AG08396 (cell line): ENCODE measurements at regions not wholly inside any gene's neighbourhood (a gene's known extent, or its start where the extent isn't known, plus 50 kb on each side); places are given as distances from the start of the nearest gene placed in this dataset.

ENCODE experiments used
- DNase-seq: peaks from one replicate; pipeline ENCODE4 v3.0.0; 2012; ENCODE audit warnings: low spot score, mixed read lengths

- no peak for DNase-seq
Measured at GRCh38 chr14:49228552-49228951, 357.6 kb downstream of the RPS29 start.

- no peak for DNase-seq
Measured at GRCh38 chr14:49221316-49221715, 364.9 kb downstream of the RPS29 start.

- DNase-seq, result no peak
Measured at GRCh38 chr14:49220492-49220891, 365.7 kb downstream of the RPS29 start.

DNA sequence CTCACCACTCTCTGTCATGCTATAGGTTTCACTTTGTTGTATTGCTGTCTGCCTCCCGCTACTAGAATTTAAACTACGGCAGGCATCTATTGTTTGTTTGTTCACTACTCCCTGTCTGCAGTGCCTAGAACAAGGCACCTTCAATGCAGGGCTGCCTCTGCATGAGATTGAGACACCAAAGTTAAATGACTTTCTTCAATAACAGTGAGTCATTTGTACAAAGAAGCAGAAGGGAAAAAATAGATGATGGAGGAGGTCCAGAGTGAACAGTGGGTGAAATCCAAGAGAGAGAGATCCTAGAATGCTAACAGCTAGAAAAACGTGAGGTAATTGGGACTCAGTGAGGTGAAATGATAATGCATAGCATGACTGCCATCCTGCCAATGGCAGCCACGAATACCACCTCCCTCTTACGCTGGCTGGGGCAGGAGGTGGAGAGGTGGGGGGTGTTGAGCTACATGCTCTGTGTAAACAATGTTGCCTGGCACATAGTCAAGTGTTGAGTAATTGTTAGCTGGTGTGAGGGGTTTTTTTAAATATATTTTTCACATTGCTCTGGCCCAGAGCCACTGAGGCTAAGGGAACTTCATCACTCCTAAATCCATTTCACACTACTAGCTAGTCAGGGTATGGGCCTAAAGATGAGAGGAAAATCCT, 367.6 kb downstream of the RPS29 start:
- no peak for DNase-seq

DNA sequence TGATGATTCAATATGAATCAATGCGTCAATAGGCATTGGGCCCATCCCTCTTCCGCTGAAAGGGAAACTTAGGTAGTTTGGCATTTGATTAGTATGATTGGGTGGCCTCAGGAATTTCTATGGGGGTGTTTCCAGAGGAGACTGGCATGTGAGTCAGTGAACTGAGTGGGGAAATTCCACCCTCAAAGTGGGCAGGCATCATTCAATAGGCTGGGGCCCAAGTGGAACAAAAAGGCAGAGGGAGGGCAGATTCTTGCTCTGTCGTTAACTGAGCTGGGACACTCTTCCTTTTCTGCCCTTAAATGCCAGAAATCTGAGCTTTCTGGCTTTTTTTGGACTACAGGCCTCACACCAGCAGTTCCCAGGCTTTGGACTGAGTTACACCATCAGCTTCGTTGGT, 373.5 kb downstream of the RPS29 start:
- no peak for DNase-seq

DNA sequence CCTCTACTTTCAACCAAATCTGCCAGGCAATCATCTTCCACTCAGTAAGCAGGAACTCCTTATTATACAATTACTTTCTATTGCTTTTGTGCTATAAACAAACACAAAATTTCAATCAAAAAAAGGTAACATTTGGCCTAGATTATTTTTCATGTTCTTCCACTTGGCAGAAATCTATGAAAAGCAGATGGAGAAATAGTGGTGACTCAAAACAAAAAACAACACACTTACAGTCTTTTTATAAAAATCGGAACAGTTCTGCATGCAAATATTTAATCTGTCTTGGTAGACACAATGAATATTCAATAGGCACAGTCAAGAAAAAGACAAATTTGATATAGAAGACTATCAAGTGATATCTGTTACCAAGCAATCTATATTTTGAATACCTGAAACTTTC, 376.8 kb downstream of the RPS29 start:
- DNase-seq, result no peak

- DNase-seq, result no peak
Measured at GRCh38 chr14:49206828-49207227, 379.4 kb downstream of the RPS29 start.

GRCh38 chr14:49203676-49204075, 382.5 kb downstream of the RPS29 start:
- DNase-seq, result no peak

DNA sequence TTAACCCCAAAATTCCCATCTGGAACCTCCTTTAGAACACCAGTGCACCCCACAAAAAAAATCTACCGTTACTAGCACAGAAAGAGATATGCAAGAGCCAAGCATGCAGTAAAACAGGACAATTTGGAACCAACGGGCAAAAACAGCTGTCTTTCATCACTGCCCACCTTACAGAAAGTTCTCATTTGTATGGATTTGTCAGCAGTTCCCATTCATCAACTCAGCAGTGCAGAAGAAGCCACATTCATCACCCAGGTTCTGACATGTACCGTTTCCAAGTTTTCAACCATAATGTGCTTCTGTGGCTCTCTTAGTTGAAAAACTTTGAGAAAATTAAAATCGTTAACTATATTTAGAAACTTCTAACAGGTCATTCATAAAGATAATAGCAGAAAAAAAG, 387.0 kb downstream of the RPS29 start:
- DNase-seq, result no peak

GRCh38 chr14:49196327-49196726, 389.9 kb downstream of the RPS29 start:
- DNase-seq, result no peak

DNA sequence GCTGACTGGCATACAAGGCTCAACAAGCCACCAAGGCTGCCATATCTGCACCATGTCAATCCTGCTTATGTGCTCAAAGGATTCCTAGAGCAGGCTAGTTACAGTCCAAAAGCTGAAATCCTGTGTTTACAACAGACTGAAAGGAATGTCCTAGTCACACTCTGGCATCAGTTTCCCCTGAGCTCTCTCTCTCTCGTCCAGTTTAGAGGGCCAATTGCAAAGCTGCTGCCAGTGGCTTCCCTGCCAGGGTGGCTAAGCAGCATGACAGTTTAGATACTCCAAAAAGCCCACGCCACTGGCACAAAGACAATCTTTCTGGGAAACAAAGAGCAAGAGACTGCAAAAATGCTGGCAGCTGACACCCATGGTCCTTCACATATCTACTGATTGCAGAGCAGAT, 392.1 kb downstream of the RPS29 start:
- no peak for DNase-seq

GRCh38 chr14:49193332-49194065, 392.7 kb downstream of the RPS29 start:
- DNase-seq, result no peak

- DNase-seq, result no peak
Measured at GRCh38 chr14:49191380-49191779, 394.8 kb downstream of the RPS29 start.

- no peak for DNase-seq
Measured at GRCh38 chr14:49189375-49189774, 396.8 kb downstream of the RPS29 start.

DNA sequence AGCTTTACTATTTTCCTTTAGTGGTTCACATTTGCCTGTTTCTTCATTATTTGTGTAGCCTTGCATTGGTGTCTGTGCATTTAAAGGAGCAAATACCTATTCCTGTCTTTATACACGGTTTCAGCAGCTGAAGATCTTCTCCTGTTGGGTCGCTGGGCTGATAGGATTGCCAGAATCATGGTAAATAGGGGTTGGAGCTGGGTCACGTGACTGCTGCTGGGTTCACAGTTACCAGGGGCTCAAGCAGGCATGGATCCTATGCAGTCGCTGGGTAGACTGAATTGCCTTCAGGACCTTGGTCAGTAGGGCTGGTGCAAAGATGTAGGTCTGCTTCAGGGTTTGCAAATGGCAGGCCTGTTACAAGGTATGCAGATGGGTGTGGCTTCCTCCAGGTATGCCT, 398.4 kb downstream of the RPS29 start:
- no peak for DNase-seq

DNA sequence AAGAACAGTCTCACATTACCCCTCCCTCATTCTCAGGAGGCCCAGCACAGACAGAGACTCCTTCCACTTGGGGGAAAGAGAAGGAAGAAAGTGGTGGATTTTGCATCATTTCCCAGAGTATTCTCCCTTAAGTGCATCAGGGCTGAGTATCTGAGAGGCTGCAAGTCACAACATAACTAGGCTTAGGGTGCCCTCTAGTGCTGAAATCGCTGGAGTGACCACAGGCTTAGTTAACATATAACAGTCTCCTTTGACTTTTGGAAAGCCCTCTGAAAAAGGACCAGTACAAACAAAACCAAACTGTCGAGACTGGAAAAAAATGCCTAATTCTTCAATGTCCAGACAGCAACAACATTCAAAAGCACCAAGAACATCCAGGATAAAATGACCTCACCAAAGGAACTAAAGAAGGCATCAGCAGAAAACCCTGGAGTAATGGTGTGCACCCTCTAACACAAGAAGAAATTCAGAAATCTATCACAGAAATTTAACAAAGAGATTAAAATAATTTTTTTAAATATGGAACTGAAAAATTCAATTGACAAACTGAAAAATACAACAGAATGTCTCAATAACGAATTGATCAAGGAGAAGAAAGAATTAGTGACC, 412.3 kb downstream of the RPS29 start:
- DNase-seq, result peak; percentile 48

DNA sequence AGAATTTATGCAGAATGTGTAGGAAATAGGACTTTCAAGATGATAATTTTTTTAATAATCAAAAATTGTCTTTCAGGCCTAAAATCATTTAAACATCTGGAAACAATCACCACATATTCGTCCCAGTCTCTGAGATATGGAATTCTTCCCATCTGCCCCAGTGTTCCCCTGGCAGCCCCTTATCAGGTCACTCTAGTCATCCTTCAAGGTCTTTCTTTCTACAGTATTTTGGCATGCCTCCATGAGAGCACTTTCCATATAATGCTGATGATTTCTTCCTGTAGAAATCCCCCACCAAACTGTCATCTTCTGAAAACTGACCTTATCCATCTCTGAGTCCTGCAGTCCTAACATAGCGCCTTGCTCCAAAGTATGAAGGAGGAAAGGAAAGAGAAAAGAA, 422.1 kb downstream of the RPS29 start:
- DNase-seq, result no peak

DNA sequence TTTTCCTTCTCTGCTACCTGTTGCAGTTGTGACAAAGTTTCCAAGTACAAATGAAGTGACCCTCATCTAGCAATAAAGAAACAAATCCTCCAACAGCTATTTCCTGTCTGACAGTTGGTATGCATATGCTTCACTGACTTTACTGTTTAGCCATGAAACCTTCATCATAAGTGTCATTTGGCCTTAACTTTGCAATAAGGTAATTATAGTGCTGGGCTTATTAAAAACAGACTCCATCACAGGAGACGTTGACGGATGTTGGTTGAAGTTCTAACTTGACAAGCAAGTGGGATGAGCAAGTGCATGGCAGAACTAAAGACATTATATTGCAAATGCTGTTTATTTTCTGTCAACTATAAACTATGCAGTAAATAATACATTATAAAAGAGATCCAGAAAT, 425.2 kb downstream of the RPS29 start:
- DNase-seq, result no peak

- DNase-seq, result no peak
Measured at GRCh38 chr14:49159081-49159480, 427.1 kb downstream of the RPS29 start.

DNA sequence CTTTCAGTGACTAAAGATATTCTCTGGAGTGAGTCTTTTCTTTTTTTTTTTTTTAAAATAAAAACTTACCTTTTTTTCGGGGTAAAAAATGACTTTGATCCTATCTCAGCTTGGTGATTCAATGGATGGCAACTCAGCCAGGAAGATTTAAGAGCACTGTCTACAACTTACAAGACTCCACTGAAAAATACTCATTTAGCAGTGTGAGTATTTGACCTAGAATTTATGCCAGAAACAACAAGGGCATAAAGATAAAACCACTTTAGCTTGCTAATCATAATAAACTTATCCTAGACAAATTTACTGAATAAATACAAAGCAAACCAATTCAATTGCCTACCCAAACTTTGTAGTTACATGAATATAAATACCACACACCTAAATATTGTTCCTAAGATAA, 446.6 kb downstream of the RPS29 start:
- no peak for DNase-seq

GRCh38 chr14:49134940-49135339, 451.2 kb downstream of the RPS29 start:
- no peak for DNase-seq

DNA sequence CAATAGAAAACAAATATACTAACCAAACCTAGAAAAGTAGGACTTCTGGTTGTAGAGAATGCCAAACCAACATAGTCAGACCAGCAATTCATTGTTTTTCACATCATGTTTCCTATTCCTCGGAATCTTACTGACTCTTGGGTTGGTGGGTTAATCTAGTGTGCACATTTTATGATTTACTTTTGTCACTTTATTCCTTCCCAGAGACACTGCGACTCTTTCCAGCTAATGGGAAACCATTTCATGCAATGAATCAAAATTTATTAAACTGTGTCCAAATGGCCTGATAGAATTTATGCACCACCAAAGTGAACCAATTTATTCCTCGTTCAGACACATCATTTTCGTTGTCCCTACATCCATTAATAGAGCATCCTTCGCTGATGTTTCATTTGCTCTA, 464.9 kb downstream of the RPS29 start:
- no peak for DNase-seq

GRCh38 chr14:49114161-49114893, 471.9 kb downstream of the RPS29 start:
- DNase-seq, result no peak
